ENCODE measurements at regions not wholly inside any gene's neighbourhood (a gene's known extent, or its start where the extent isn't known, plus 50 kb on each side); places are given as distances from the start of the nearest gene placed in this dataset.

- DNase-seq: no peak
These were observed 278.7 kb upstream of the ZNF521 start for GRCh38 chr18:25630682-25631081.

GRCh38 chr18:25621682-25622081 is 269.7 kb upstream of the ZNF521 start:
- no peak for DNase-seq

GRCh38 chr18:25621144-25621543 is 269.2 kb upstream of the ZNF521 start:
- DNase-seq: no peak

GRCh38 chr18:25614168-25614567 is 262.2 kb upstream of the ZNF521 start:
- no peak for DNase-seq

- DNase-seq: no peak
These were observed 260.5 kb upstream of the ZNF521 start for GRCh38 chr18:25612466-25612865.

GRCh38 chr18:25608091-25608490 is 256.1 kb upstream of the ZNF521 start:
- DNase-seq: no peak

- no peak for DNase-seq
These were observed 253.1 kb upstream of the ZNF521 start for GRCh38 chr18:25604894-25605597.

- no peak for DNase-seq
These were observed 252.4 kb upstream of the ZNF521 start for GRCh38 chr18:25604196-25604893.

- no peak for DNase-seq
These were observed 247.5 kb upstream of the ZNF521 start for GRCh38 chr18:25599443-25599842.

GRCh38 chr18:25597476-25597875 is 245.5 kb upstream of the ZNF521 start:
- no peak for DNase-seq

- DNase-seq: no peak
These were observed 243.5 kb upstream of the ZNF521 start for GRCh38 chr18:25595274-25596060.

GRCh38 chr18:25594351-25594750 is 242.4 kb upstream of the ZNF521 start:
- DNase-seq: no peak

GRCh38 chr18:25592804-25593360 is 240.9 kb upstream of the ZNF521 start:
- DNase-seq: no peak

- no peak for DNase-seq
These were observed 238.5 kb upstream of the ZNF521 start for GRCh38 chr18:25590456-25590855.

- DNase-seq: no peak
These were observed 235.6 kb upstream of the ZNF521 start for GRCh38 chr18:25587545-25587944.

GRCh38 chr18:25568986-25569385 is 217.0 kb upstream of the ZNF521 start:
- DNase-seq: no peak

GRCh38 chr18:25563816-25564683 is 212.1 kb upstream of the ZNF521 start:
- DNase-seq: no peak

GRCh38 chr18:25563346-25563745 is 211.4 kb upstream of the ZNF521 start:
- no peak for DNase-seq

- DNase-seq: no peak
These were observed 210.0 kb upstream of the ZNF521 start for GRCh38 chr18:25561918-25562317.

- no peak for DNase-seq
These were observed 208.4 kb upstream of the ZNF521 start for GRCh38 chr18:25560369-25560768.

- no peak for DNase-seq
These were observed 205.0 kb upstream of the ZNF521 start for GRCh38 chr18:25557011-25557410.

GRCh38 chr18:25553631-25554263 is 201.8 kb upstream of the ZNF521 start:
- no peak for DNase-seq
